Stomach (tissue), 8 donors: ENCODE measurements at regions not wholly inside any gene's neighbourhood (a gene's known extent, or its start where the extent isn't known, plus 50 kb on each side); places are given as distances from the start of the nearest gene placed in this dataset.

Experiments used
- DNase-seq, 2 donors: peaks; one replicate each; pipeline versions ENCODE4 v3.0.0 to v3.0.0-alpha.2; 2013 to 2019
- H3K27ac ChIP-seq, 5 donors: fragments of 200-600 bp in 4 of 5; sonication (generic) in 4 of 5; one replicate each; pipeline ENCODE4 v1.5.1; 2013 to 2019; ENCODE audit warnings: mild to moderate bottlenecking in 1 of 5, moderate library complexity in 1 of 5
- H3K27me3 ChIP-seq, 3 donors: fragments of 200-600 bp; sonication (generic); one replicate each; pipeline ENCODE4 v1.5.1; 2017 to 2019; ENCODE audit warnings: mixed run types in 1 of 3
- H3K36me3 ChIP-seq, 4 donors: fragments of 200-600 bp; sonication (generic); 1 replicate in 3 of 4; 2 replicates in 1 of 4; pipeline ENCODE4 v1.5.1; 2016 to 2019
- H3K4me1 ChIP-seq, 4 donors: fragments of 200-600 bp; sonication (generic); one replicate each; pipeline ENCODE4 v1.5.1; 2016 to 2019
- H3K4me3 ChIP-seq, 4 donors: fragments of 200-600 bp; sonication (generic) in 3 of 4; one replicate each; pipeline ENCODE4 v1.5.1; 2016 to 2019; ENCODE audit warnings: mild to moderate bottlenecking in 1 of 4
- H3K9me3 ChIP-seq, 4 donors: fragments of 200-600 bp; sonication (generic); one replicate each; pipeline ENCODE4 v1.5.1; 2016 to 2019
- CTCF ChIP-seq, 7 experiments: fragments of 450-650 bp in 4 of 7; fragments of 200-600 bp in 3 of 7; sonication (generic) in 3 of 7; IDR thresholded peaks; one replicate each; pipeline ENCODE4 v1.5.1; 2016 to 2019; ENCODE audit warnings: antibody characterized with exemption in 7 of 7, control low read depth in 2 of 7, mild to moderate bottlenecking in 1 of 7
- EP300 ChIP-seq: sonication (generic); formaldehyde crosslinking; IDR thresholded peaks from one replicate; pipeline ENCODE4 v1.6.1; 2017; ENCODE audit warnings: antibody characterized with exemption
- POLR2A ChIP-seq, 4 donors: fragments of 450-650 bp; IDR thresholded peaks; one replicate each; pipeline ENCODE4 v1.6.1; 2016; ENCODE audit warnings: antibody characterized with exemption in 4 of 4, control low read depth in 2 of 4, mild to moderate bottlenecking in 1 of 4, moderate library complexity in 1 of 4
- POLR2AphosphoS5 ChIP-seq, 3 donors: sonication (generic); formaldehyde crosslinking; IDR thresholded peaks; one replicate each; pipeline ENCODE4 v1.6.1; 2016; ENCODE audit warnings: antibody characterized with exemption in 3 of 3
- WGBS, 5 donors: extraction: QIAGEN DNeasy Blood & Tissue Kit in 3 of 5; methylation state at CpG; one replicate each; pipeline versions ENCODE4 v1.1.5 to v1.1.7; 2013 to 2018; 5-methylcytosine and 5-hydroxymethylcytosine counted together
- intact Hi-C: fragments of 100-400 bp; cut with DNase I; formaldehyde crosslinking; loops from one replicate; pipeline ENCODE4 v1.15.1; 2023; ENCODE audit warnings: low total_unique reads
- donor health status: healthy with polysubstance abuse.
- donor health status: Bipolar disorder and iron deficiency.
- donor health status: healthy.

DNA sequence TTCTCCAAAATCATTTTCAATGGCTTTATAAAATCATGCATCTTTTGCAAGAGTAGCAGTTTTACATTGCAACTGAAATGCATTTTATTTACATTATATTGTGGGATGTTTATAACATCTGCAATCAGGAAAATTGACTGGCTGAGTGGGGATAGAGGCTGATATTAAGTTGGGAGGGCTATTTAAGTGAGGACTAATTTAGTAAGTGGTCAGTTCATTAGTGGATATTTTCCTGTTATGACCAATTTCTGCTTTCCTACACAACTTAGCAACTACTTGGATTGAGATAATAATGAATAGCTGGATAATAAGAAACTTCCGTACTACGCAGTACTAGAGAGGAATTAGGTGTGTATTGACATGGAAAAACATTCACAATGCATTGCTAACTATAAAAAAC is 92.9 kb upstream of the SSBP2 start:
- DNase-seq: no peak
- Histone ChIP-seq H3K27me3 (no peaks in the 10 kb centered on the region), H3K4me3 (no peak overlapping the region), H3K27ac (no peak overlapping the region), H3K36me3 (no peaks in the 10 kb centered on the region), H3K4me1 (peaks cover 0 to 27% (median 20%) of the 10 kb centered on the region in 4 donors), H3K9me3 (no peaks in the 10 kb centered on the region)
- TF ChIP-seq POLR2AphosphoS5 (IDR thresholded peaks at IDR 0.05) (no peak), CTCF (IDR thresholded peaks at IDR 0.05) (no peak), POLR2A (IDR thresholded peaks at IDR 0.05) (no peak), EP300 (no peak)
- WGBS, 5 donors: 85 to 92% (median 86%) methylated on average over 2 of the region's 2 CpGs
- intact Hi-C loops: no loop called here

DNA sequence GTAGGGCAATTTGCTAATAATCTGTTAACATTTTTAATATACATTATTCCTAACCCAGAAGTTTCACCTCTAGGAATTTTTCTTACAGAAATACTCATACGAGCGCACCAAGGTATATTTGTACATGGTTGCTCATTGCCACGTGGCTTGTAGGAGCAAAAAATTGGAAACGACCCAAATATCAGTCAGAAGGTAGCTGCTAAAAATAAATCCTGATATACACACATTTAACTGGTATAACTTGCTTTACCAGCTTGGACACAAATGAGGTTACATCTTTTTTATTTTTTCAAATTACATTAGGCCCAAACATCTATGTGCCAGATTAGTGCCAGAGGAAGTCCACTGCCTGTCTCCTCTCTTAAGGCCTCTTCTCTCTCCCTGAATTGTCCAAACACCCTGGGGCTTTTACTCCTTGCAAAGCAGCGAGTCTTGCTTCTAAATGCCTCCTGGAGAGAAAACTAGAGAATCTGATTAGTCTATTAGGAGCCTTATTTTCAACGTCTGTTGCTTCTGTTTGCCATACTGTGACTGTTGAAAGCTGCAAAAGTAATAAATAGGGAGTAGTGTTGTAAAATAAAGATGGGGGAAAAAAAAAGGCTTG is 92.0 kb upstream of the SSBP2 start:
- no peaks in the 10 kb centered on the region for H3K27me3 ChIP-seq
- 28 to 54% (median 38%) methylated on average over 6 of the region's 6 CpGs for WGBS, 5 donors
- DNase-seq: peak in 1 of 2 donors; percentile 86
- H3K9me3 ChIP-seq: no peaks in the 10 kb centered on the region
- intact Hi-C loops: no loop called here
- H3K4me1 ChIP-seq: peaks cover 0 to 18% (median 13%) of the 10 kb centered on the region in 4 donors
- no peaks in the 10 kb centered on the region for H3K36me3 ChIP-seq
- TF ChIP-seq CTCF (IDR thresholded peaks at IDR 0.05): no peak
- peak in 1 of 3 donors; percentile 22 for TF ChIP-seq POLR2AphosphoS5 (IDR thresholded peaks at IDR 0.05)
- no peak overlapping the region for H3K4me3 ChIP-seq
- peak overlapping the region in 4 of 5 donors; percentile 39 to 70 (median 60) for H3K27ac ChIP-seq

DNA sequence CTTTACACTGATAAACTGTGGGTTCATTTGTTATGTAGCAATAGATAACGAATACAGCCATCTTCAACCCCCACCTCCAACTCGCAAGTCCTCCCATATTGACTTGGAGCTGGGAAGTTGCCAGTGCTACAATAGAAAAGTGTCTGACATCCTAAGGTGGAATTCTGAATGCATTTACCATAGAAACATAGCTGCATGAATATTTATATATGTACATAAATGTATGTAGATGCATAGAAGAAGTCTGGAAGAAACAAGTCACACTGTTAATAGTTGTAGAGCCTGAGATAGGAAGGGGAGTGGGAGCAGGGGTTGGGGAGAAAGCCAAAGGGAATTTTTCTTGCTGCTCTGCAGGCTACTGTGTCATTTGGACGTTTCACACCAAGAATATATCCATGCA is 88.1 kb upstream of the SSBP2 start:
- WGBS, 5 donors: 75 to 82% (median 79%) methylated on average over 3 of the region's 3 CpGs
- H3K36me3 ChIP-seq: no peaks in the 10 kb centered on the region
- no peak overlapping the region for H3K4me3 ChIP-seq
- no peaks in the 10 kb centered on the region for H3K27me3 ChIP-seq
- H3K4me1 ChIP-seq: peaks cover 0 to 18% (median 11%) of the 10 kb centered on the region in 4 donors
- DNase-seq: no peak
- no peak overlapping the region for H3K27ac ChIP-seq
- intact Hi-C loops: no loop called here
- TF ChIP-seq POLR2AphosphoS5 (IDR thresholded peaks at IDR 0.05): no peak
- no peak for TF ChIP-seq CTCF (IDR thresholded peaks at IDR 0.05)
- no peaks in the 10 kb centered on the region for H3K9me3 ChIP-seq

- Histone ChIP-seq H3K4me1 (peaks cover 0 to 17% (median 8%) of the 10 kb centered on the region in 4 donors), H3K27ac (no peak overlapping the region), H3K36me3 (no peaks in the 10 kb centered on the region), H3K27me3 (no peaks in the 10 kb centered on the region), H3K9me3 (no peaks in the 10 kb centered on the region), H3K4me3 (no peak overlapping the region)
- intact Hi-C loops: no loop called here
- 55 to 69% (median 62%) methylated on average over 2 of the region's 2 CpGs for WGBS, 5 donors
- TF ChIP-seq EP300 (no peak), CTCF (IDR thresholded peaks at IDR 0.05) (peak in 5 of 7 experiments; percentile 21 to 52 (median 32))
- DNase-seq: peak in 1 of 2 donors; percentile 53
These were observed 87.5 kb upstream of the SSBP2 start for GRCh38 chr5:81838307-81838906.
